ENCODE measurements at regions not wholly inside any gene's neighbourhood (a gene's known extent, or its start where the extent isn't known, plus 50 kb on each side); places are given as distances from the start of the nearest gene placed in this dataset.

DNA sequence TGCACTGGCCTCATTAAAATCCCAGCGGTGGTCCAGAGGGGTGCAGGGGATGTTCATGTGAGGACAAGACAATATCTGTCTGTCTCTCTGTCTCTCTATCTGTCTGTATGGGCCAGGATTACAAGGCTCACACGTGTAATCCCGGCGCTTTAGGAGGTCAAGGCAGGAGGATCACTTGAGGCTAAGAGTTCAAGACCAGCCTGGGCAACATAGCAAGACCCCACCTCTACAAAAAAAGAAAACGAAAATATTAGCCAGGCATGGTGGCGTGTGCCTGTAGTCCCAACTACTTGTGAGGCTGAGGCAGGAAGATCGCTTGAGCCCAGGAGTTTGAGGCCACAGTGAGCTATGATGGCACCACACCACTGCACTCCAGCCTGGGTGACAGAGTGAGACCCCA is 117.1 kb downstream of the PHETA1 start:
- TF ChIP-seq SUZ12 (IDR thresholded peaks at IDR 0.05) (no peak), BHLHE40 (IDR thresholded peaks at IDR 0.05; ENCODE audit: borderline replicate concordance) (no peak), SP1 (IDR thresholded peaks at IDR 0.05) (no peak), FOXK2 (IDR thresholded peaks at IDR 0.05) (no peak), NFRKB (IDR thresholded peaks at IDR 0.05) (no peak), ZNF384 (IDR thresholded peaks at IDR 0.05) (no peak), FOXM1 (IDR thresholded peaks at IDR 0.05; ENCODE audit: borderline replicate concordance) (no peak), CTBP1 (IDR thresholded peaks at IDR 0.05; ENCODE audit: borderline replicate concordance) (no peak), HDGF (IDR thresholded peaks at IDR 0.05; ENCODE audit: borderline replicate concordance) (no peak), ARNT (IDR thresholded peaks at IDR 0.05) (no peak), ELF4 (IDR thresholded peaks at IDR 0.05) (no peak), FOXA1 (IDR thresholded peaks at IDR 0.05) (no peak)
- TF ChIP-seq, protein P1, sequence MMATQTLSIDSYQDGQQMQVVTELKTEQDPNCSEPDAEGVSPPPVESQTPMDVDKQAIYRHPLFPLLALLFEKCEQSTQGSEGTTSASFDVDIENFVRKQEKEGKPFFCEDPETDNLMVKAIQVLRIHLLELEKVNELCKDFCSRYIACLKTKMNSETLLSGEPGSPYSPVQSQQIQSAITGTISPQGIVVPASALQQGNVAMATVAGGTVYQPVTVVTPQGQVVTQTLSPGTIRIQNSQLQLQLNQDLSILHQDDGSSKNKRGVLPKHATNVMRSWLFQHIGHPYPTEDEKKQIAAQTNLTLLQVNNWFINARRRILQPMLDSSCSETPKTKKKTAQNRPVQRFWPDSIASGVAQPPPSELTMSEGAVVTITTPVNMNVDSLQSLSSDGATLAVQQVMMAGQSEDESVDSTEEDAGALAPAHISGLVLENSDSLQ (IDR thresholded peaks at IDR 0.05) = no peak
